ENCODE measurements at regions not wholly inside any gene's neighbourhood (a gene's known extent, or its start where the extent isn't known, plus 50 kb on each side); places are given as distances from the start of the nearest gene placed in this dataset.

- no peak for TF ChIP-seq CTCF (IDR thresholded peaks at IDR 0.05; ENCODE audit: borderline replicate concordance, control extremely low read depth, extremely low read depth, insufficient read depth, missing control alignments)
Observed at GRCh38 chr9:25374281-25374680, 304.0 kb downstream of the TUSC1 start.

GRCh38 chr9:25366906-25367305 is 311.3 kb downstream of the TUSC1 start:
- TF ChIP-seq CTCF (IDR thresholded peaks at IDR 0.05; ENCODE audit: borderline replicate concordance, control extremely low read depth, extremely low read depth, insufficient read depth, missing control alignments) = no peak

More at GRCh38 chr9:25374281-25374680, 304.0 kb downstream of the TUSC1 start:
- in situ Hi-C loops (cut with MboI; ENCODE audit: low sequenced_read_pairs, unreplicated experiment) = no loop called here
- DNase-seq (ENCODE audit: low spot score) = no peak

GRCh38 chr9:25353783-25354182 is 324.5 kb downstream of the TUSC1 start:
- TF ChIP-seq CTCF (IDR thresholded peaks at IDR 0.05; ENCODE audit: borderline replicate concordance, control extremely low read depth, extremely low read depth, insufficient read depth, missing control alignments) = no peak
- in situ Hi-C loops (cut with MboI; ENCODE audit: low sequenced_read_pairs, unreplicated experiment) = no loop called here
- DNase-seq (ENCODE audit: low spot score) = no peak

More at GRCh38 chr9:25366906-25367305, 311.3 kb downstream of the TUSC1 start:
- in situ Hi-C loops (cut with MboI; ENCODE audit: low sequenced_read_pairs, unreplicated experiment) = no loop called here
- DNase-seq (ENCODE audit: low spot score) = no peak

- DNase-seq (ENCODE audit: low spot score) = no peak
- no peak for TF ChIP-seq CTCF (IDR thresholded peaks at IDR 0.05; ENCODE audit: borderline replicate concordance, control extremely low read depth, extremely low read depth, insufficient read depth, missing control alignments)
- in situ Hi-C loops (cut with MboI; ENCODE audit: low sequenced_read_pairs, unreplicated experiment) = no loop called here
Observed at GRCh38 chr9:25350011-25350410, 328.2 kb downstream of the TUSC1 start.

GRCh38 chr9:25322142-25322541 is 356.1 kb downstream of the TUSC1 start:
- TF ChIP-seq CTCF (IDR thresholded peaks at IDR 0.05; ENCODE audit: borderline replicate concordance, control extremely low read depth, extremely low read depth, insufficient read depth, missing control alignments) = no peak
- in situ Hi-C loops (cut with MboI; ENCODE audit: low sequenced_read_pairs, unreplicated experiment) = no loop called here
- no peak for DNase-seq (ENCODE audit: low spot score)

GRCh38 chr9:25310961-25311360 is 367.3 kb downstream of the TUSC1 start:
- in situ Hi-C loops (cut with MboI; ENCODE audit: low sequenced_read_pairs, unreplicated experiment) = no loop called here
- TF ChIP-seq CTCF (IDR thresholded peaks at IDR 0.05; ENCODE audit: borderline replicate concordance, control extremely low read depth, extremely low read depth, insufficient read depth, missing control alignments) = no peak
- DNase-seq (ENCODE audit: low spot score) = no peak

GRCh38 chr9:25308549-25308948 is 369.7 kb downstream of the TUSC1 start:
- in situ Hi-C loops (cut with MboI; ENCODE audit: low sequenced_read_pairs, unreplicated experiment) = no loop called here
- no peak for TF ChIP-seq CTCF (IDR thresholded peaks at IDR 0.05; ENCODE audit: borderline replicate concordance, control extremely low read depth, extremely low read depth, insufficient read depth, missing control alignments)

More at GRCh38 chr9:25308549-25308948, 369.7 kb downstream of the TUSC1 start:
- no peak for DNase-seq (ENCODE audit: low spot score)
